Right kidney (tissue), 1 donor: ENCODE measurements at regions not wholly inside any gene's neighbourhood (a gene's known extent, or its start where the extent isn't known, plus 50 kb on each side); places are given as distances from the start of the nearest gene placed in this dataset.
"Not testable (repeated sequence)": the region's sequence is repeated elsewhere in the genome, so short reads cannot be mapped to it uniquely, and the experiment has no call there.

Experiments
- DNase-seq: peaks from one replicate; pipeline ENCODE4 v3.0.0-alpha.2; 2016

DNA sequence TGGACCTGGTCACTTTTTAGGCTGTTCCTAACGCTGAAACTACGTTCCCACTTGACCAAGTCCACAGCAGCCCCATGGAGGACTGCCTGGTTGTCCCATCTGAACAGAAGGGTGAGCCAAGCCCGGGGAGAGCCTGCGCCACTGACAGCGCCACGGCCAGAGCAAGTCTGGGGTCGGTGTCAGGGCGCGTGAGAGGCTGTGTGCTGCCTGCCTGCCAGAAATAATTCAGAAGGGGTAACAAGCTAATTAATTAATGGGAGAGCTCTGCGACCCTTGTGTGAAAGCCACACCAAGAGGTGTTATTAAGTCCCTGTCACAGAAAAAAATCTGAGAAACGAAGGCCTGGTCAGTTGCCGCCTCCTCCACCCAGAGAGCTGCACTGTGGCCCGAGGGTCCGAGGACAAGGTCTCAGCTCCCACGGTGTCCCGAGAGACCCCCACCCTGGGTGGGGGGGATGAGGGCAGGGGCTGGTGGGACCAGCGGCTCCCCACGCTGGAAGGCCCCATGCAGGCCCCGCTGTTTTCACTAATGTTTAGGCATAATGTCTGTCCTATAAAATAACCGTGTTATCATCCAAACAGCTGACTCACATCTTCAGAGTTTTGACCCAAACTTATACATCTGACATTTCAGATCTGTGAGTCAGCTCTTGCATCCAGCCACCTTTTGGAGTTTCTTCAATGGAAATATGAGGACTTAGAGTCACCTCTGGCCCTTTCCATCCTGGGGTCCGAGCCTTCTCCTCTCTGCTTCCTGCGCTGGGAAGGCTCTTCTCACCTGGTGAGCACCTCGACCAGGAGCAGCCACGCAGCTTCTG is 58.5 kb downstream of the DLL1 start:
- no peak for DNase-seq

GRCh38 chr6:170231293-170232185 is 59.3 kb downstream of the DLL1 start:
- no peak for DNase-seq

DNA sequence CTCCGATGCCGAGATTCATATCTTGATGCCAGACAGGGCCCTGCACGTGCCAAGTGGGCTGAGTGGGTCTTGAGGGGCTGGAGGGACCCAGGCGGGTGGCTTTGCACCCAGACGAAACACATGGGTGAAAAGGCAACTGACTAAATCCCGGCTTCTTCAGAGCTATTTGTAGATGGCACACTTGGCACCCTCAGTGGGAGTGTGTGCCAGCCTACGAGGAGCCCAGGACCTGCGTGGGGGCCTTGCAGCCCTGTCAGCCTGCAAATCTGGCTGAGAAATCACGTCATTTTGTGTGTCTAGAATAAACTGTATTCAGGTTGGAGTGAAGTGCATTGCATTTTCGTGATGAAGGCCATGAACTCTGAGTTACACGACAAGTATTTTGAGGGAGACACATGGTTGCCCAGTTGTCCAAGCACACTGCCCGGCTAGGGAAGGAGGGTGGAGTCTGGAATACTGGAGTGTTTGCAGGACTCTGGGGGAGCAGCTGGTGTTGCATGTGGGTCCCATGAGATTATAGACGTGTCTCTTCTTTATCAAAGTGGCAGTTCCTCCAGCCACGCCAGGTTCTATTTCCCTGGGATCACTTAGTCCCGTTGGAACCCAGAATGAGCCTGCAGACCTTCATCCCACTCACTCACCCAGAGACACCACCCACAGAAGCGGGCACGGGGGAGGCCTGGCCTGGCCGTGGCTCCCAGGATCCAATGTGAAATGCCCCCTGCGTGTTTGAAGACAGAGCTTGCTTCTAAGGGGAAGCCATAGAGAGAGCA is 60.2 kb downstream of the DLL1 start:
- no peak for DNase-seq

DNA sequence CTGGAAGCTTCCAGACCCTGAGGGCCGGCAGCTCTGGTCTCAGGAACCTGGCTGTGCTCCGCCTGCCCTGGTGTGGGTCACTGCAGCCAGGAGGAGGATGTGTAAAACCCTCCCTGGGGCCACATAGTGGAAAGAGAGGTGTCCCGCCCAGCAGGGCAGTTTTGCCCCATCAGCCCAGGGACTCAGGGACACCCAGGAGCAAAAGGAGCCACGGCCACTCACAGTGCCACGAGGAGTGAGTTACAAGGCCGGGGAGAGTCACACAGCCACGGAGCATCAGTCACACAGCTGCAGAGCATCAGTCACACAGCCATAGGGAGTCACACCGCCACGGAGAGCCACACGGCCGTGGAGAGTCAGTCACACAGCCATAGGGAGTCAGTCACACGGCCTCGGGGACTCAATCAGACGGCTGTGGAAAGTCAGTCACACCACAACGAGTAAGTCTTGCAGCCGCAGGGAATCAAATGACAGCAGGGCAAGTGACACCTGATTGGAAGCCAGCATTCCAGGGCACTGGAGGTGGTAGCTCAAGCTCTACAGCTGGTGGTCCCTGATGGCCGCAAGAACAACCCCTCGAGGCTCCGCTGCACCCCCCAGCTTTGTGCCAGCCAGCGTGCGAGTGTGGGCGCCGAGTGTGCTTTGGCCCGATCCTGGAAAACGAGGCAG is 60.9 kb downstream of the DLL1 start:
- DNase-seq = no peak

DNA sequence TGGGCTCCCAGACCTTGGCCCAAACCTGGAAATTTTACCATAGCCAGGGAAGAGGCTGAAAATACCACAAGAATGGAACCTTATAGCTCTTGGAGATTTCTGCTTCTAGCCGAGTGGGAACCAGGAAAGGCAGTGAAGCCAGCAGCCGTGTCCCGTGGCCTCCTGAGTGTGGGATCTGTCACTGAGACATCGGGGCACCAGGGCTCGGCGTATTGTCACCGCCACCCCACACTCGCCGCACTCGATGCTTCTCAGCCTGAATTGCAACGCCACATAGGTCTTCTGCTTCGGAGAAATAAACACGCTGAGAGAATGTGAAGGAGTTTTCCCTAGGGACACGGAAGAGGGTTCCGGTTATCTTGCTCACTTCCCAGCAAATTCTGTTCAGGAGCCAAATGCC is 61.5 kb downstream of the DLL1 start:
- DNase-seq = no peak

GRCh38 chr6:170228946-170229310 is 62.0 kb downstream of the DLL1 start:
- no peak for DNase-seq

DNA sequence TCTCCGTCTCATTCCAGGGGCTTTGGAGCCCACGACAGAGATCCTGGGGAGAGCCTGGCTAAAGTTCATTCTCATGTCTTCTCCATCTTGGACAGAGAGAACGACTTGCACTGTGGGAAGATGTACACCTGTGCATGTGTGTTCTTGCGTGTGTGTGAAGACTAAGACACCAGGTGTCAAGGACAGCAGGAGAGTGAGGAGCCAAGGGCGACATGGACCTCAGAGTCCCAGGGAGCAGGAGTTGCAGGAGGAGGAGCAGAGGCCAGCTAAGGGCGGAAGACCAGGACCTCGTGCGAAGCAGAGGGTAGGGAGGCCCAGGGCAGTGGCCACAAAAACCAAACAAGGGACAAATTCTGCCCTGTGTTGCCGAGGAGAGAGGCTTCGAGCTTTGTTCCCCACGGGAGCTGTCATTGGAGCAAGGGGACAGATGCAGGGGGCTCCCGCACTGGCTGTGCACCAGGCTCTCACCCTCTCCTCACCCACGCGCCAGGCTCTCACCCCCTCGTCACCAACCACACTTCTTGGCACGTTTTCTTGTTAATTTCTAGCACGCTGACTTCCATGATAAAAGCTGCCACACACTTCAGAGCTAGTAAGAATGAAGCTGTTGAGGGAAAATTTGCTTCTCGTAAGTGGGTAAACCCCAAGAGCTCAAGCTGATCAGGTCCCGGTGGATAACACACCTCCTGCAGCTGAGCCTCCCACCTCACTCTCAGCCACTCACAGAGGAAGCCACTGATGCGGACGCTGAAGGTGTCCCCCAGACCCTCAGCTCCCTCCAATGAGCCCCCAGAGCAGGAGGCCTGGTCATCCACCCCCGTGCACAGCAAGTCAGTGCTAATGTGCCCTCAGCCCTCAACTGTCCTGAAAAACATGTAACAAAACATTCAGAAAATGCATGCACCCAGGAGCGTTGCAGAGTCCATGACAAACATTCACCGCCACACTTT is 62.6 kb downstream of the DLL1 start:
- no peak for DNase-seq

GRCh38 chr6:170227521-170227983 is 63.3 kb downstream of the DLL1 start:
- DNase-seq = no peak

GRCh38 chr6:170226647-170227046 is 64.2 kb downstream of the DLL1 start:
- DNase-seq = no peak

- DNase-seq = no peak
Measured at GRCh38 chr6:170225852-170226417, 64.9 kb downstream of the DLL1 start.

DNA sequence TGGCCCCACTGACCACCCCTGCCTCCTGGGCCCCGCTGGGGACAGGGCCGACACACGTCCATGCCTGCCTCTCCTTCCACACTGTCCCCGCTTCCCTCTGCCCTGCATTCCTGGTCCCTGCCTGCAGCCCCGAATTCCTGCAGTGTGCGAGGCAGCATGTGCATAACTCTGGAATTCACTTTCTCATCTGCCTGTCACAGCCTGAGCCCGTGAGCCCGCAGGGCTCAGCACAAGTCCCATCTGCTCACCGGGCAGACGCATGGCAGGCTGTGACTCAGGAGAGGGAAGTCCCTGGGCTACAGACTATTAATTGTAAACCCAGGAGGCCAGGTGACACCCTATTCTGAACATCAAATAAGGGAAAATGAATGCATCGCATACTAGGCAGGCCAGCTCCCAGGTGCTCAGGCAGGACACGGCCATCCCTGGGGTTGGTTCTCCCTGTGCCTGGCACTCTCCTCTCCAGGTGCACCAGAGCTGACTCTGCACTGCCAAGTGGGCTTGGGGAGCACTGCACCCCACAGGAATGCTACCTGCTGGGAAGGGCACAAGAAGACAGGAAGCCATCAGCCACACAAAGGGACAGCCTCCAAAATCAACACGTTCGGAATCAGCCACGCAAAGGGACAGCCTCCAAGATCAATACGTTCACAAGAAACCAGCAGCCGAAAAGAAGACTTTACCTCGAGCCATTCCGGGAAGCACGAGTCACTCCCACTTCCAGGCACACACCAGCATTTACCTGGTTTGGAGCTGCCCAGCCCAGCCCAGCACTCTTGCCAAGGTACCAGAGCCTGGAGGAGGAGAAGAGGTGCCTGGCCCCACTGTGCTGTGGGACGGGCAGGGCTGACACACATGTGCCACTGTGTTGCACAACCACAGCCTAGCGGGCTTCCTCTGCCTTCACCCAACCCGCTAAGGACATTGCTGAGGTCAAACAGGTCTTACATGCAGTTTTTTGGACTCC is 65.9 kb downstream of the DLL1 start:
- DNase-seq = no peak

DNA sequence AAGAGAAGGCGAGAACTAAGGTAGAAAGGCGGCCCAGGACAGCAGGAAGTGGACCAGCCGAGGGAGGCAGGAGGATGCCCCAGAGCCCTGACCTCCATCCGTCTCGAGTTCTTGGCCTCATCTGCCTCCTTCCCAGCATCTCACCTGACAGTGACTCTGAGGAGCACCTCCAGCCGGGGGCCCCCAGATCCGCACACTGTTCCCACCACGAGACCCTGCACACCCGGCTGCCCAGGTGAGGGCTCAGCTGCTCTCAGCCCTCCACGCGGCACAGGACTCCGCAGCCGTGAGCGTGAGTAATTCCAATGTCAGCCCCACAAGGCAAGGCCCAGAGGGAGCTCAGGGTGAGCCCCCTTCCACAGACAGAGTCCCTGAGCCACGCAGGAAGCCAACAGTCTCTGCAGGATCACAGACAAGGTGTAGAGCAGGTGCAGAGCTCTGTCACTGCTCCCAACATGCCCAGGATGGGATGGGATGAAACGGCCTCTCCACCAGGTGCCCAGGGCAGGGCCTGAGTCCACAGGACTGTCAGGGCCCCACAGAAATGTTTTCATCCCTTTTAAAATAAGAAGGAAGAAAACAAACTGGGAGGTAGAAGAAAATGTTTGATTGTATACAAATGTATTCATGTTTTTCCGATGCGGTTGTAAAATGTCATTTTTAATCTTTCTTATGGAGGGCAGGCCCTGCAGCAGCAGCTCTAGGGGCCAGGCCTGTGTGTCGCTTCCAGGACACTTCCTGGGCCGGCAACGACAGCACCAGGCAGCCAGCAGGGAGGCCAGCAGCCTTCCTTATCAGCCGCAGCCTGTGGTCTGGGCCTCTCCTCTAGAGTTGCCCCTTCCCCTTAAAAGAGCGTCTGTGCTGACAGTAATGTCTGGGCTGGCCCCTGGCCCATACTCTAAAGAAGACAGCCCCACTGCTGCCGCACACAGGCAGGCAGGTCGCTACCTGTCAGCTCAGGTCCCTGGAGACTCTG is 66.9 kb downstream of the DLL1 start:
- no peak for DNase-seq

- no peak for DNase-seq
Measured at GRCh38 chr6:170222498-170223471, 68.1 kb downstream of the DLL1 start.

- DNase-seq = no peak
Measured at GRCh38 chr6:170221753-170222400, 69.0 kb downstream of the DLL1 start.

DNA sequence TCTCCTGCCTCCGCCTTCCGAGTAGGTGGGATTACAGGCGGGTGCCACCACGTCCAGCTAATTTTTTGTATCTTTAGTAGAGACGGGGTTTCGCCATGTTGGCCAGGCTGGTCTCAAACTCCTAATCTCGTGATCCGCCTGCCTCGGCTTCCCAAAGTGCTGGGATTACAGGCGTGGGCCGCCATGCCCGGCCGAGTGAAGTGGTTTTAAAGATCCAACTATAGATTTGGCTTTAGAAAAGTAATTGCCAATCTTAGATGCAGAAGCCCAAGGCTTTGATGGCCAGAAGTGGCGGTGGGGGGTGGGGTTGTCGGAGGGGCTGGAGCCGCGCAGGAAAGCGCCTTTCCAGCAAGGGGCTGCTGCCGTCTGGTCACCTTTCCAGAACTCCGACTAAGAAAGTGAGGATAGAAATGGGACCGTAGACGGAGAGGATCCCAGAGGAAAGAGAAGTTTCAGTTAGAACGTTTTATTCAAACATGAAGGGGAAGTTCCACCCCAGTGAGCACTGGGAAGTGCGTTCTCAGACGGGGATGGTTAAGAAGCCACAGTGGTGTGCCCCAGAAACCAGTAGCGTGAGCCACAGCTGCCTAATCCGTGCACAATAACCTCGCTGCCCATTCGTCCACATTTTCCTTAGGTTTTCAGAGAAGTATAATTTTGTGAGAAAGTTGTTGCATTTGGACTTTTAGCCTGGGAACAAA is 69.7 kb downstream of the DLL1 start:
- no peak for DNase-seq

GRCh38 chr6:170213637-170214018 is 77.2 kb downstream of the DLL1 start:
- DNase-seq = not testable (repeated sequence)
